Mucosa of descending colon (tissue), 3 donors: ENCODE measurements at regions not wholly inside any gene's neighbourhood (a gene's known extent, or its start where the extent isn't known, plus 50 kb on each side); places are given as distances from the start of the nearest gene placed in this dataset.

Source experiments
- ATAC-seq: fragments of 200-7000 bp; cut with Tn5 transposase; one replicate; pipeline ENCODE4 v1.9.1; 2020; ENCODE audit warnings: mild to moderate bottlenecking, moderate library complexity
- DNase-seq, 3 donors: peaks; one replicate each; pipeline ENCODE4 v3.0.0-alpha.2; 2020
- H3K36me3 ChIP-seq: fragments of 200-600 bp; one replicate; pipeline ENCODE4 v1.8.0; 2021; ENCODE audit warnings: low read depth, mild to moderate bottlenecking
- H3K4me1 ChIP-seq: fragments of 200-600 bp; one replicate; pipeline ENCODE4 v1.8.0; 2021; ENCODE audit warnings: low read depth, mild to moderate bottlenecking
- H3K4me3 ChIP-seq: fragments of 200-600 bp; one replicate; pipeline ENCODE4 v1.8.0; 2021; ENCODE audit warnings: mild to moderate bottlenecking
- H3K9me3 ChIP-seq: fragments of 200-600 bp; one replicate; pipeline ENCODE4 v1.8.0; 2021; ENCODE audit warnings: mild to moderate bottlenecking
- CTCF ChIP-seq: fragments of 200-600 bp; IDR thresholded peaks from one replicate; pipeline ENCODE4 v1.8.0; 2022; ENCODE audit warnings: antibody characterized with exemption, mild to moderate bottlenecking
- intact Hi-C, 2 donors: fragments of 100-400 bp; cut with DNase I in 1 of 2; cut with micrococcal nuclease in 1 of 2; formaldehyde crosslinking; loops; one replicate each; pipeline versions ENCODE4 v1.11.0 to v1.11.1; 2022; cut with DNase I, micrococcal nuclease
- donor health status: DM: no; HTN: no; CAD: no; lungs with moderate emphysema.
- donor health status: DM: no; HTN: no; CAD: no.
- donor health status: DM: no; HTN: yes; CAD: no.

GRCh38 chr10:25815999-25816768, 117.8 kb upstream of the MYO3A start:
- no peak for ATAC-seq
- TF ChIP-seq CTCF: no peak
- DNase-seq: no peak

DNA sequence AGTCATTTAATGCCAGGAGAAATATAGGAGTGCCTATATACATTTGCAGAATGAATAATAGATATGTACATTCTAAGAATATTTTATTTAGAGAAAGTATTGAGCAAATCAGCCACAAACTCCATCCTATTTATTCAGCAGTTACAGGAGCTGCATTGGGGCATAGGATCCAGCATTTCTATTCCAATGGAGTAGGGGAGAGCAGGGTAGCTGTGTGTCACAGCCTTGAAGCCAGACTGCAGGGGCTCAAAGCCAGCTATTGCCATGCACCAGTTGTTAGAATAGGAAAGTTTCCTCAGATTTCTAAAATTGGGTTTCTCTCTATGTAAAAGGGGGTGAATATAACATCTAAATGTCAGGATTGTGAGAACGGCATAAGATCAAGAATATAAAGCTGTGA, 116.8 kb upstream of the MYO3A start:
- H3K4me3 ChIP-seq: no peak overlapping the region
- intact Hi-C loops: no loop called here
- DNase-seq (no peak), ATAC-seq (no peak)
- no peaks in the 10 kb centered on the region for H3K36me3 ChIP-seq
- no peak for TF ChIP-seq CTCF
- no peaks in the 10 kb centered on the region for H3K9me3 ChIP-seq
- H3K4me1 ChIP-seq: no peaks in the 10 kb centered on the region

More at GRCh38 chr10:25815999-25816768, 117.8 kb upstream of the MYO3A start:
- Histone ChIP-seq H3K4me1 (no peaks in the 10 kb centered on the region), H3K4me3 (no peak overlapping the region), H3K9me3 (no peaks in the 10 kb centered on the region), H3K36me3 (no peaks in the 10 kb centered on the region)
- intact Hi-C loops: no loop called here

- TF ChIP-seq CTCF: no peak
- no peaks in the 10 kb centered on the region for H3K36me3 ChIP-seq
- no peak for ATAC-seq
- no peak overlapping the region for H3K4me3 ChIP-seq
- DNase-seq: no peak
- no peaks in the 10 kb centered on the region for H3K4me1 ChIP-seq
- no peaks in the 10 kb centered on the region for H3K9me3 ChIP-seq
- intact Hi-C loops: no loop called here
Measured at GRCh38 chr10:25818751-25819150, 115.3 kb upstream of the MYO3A start.

DNA sequence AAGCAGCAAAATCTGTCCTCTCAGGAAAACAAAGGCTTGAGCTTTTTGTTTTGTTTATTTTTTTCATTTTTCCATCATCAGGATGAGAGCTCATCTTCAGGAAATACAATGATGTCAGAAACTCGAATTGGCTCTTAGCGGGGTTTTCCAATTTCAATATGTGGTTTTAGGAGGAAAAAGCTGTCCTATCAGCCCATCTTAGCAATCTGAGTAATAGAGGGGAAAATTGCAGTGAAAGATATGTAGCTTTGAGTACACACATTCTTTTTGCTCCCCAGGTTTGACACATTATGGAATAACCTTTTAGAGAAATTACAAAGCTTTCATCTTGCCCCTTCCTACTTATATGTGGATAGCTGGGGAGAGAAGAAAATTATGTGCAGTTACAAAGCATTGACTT, 113.6 kb upstream of the MYO3A start:
- H3K4me3 ChIP-seq: no peak overlapping the region
- no peaks in the 10 kb centered on the region for H3K4me1 ChIP-seq
- ATAC-seq: no peak
- no peak for DNase-seq
- no peaks in the 10 kb centered on the region for H3K36me3 ChIP-seq
- TF ChIP-seq CTCF: no peak
- intact Hi-C loops: no loop called here
- H3K9me3 ChIP-seq: no peaks in the 10 kb centered on the region

DNA sequence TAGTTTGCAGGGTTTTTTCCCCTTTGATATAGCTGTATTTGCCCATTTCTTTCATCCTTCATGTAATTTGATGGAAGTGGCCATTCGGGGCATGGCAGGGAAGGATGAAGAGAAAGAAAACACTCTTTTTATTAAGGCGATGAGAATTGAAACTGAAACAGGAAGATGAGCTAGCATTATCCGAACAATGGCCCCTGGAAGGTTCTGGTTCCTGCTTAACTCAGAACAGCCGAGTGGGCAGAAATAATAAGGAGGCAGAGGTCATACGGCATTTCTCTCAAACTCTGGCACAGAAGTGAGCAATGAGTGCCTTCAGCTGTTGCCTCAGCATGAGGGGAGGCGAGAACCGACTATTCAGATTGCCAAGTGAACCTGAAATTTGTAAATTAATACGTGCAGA, 113.2 kb upstream of the MYO3A start:
- DNase-seq: no peak
- no peak for TF ChIP-seq CTCF
- no peaks in the 10 kb centered on the region for H3K9me3 ChIP-seq
- no peak overlapping the region for H3K4me3 ChIP-seq
- H3K4me1 ChIP-seq: no peaks in the 10 kb centered on the region
- intact Hi-C loops: no loop called here
- no peak for ATAC-seq
- H3K36me3 ChIP-seq: no peaks in the 10 kb centered on the region

DNA sequence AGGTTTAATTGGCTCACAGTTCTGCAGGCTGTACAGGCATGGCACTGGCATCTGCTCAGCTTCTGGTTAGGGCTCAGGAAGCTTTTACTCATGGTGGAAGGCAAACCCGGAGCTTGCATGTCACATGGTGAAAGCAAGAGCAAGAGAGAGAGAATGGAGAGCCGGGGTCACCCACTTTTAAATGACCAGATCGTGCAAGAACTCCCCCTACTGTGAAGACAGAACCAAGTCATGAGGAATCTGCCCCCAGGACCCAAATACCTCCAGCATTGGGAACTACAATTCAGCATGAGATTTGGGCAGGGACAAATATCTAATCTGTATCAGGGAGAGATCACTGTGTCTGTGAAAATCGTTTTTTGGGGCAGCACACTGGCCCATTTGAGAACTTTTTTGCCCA, 110.0 kb upstream of the MYO3A start:
- intact Hi-C loops: no loop called here
- H3K4me1 ChIP-seq: no peaks in the 10 kb centered on the region
- no peak for TF ChIP-seq CTCF
- no peaks in the 10 kb centered on the region for H3K36me3 ChIP-seq
- no peak for ATAC-seq
- no peak for DNase-seq
- H3K4me3 ChIP-seq: no peak overlapping the region
- H3K9me3 ChIP-seq: no peaks in the 10 kb centered on the region
